ENCODE measurements at regions not wholly inside any gene's neighbourhood (a gene's known extent, or its start where the extent isn't known, plus 50 kb on each side); places are given as distances from the start of the nearest gene placed in this dataset.
"Not testable (repeated sequence)": the region's sequence is repeated elsewhere in the genome, so short reads cannot be mapped to it uniquely, and the experiment has no call there.

GRCh38 chr6:40876336-40876735 is 162.7 kb downstream of the UNC5CL start:
- H4K20me1 ChIP-seq (ENCODE audit: control insufficient read depth, insufficient read depth, low read depth, low read length), result no peaks in the 10 kb centered on the region
- H3K27me3 ChIP-seq (ENCODE audit: control insufficient read depth, low read length), result no peaks in the 10 kb centered on the region; the same call in 1 of the 2 replicates
- TF ChIP-seq EZH2phosphoT487 (IDR thresholded peaks at IDR 0.05; ENCODE audit: borderline replicate concordance, low read length) (no peak), CTCF (IDR thresholded peaks at IDR 0.05; ENCODE audit: low read depth, low read length, poor library complexity, severe bottlenecking) (no peak)
- H3K4me1 ChIP-seq (ENCODE audit: control insufficient read depth, low read length), result no peaks in the 10 kb centered on the region
- H3K9me2 ChIP-seq (replicated peaks; ENCODE audit: control insufficient read depth, low read length), result no peaks in the 10 kb centered on the region
- no peak overlapping the region for H3K4me3 ChIP-seq (ENCODE audit: low read length)
- no peaks in the 10 kb centered on the region for H3K36me3 ChIP-seq (ENCODE audit: control insufficient read depth, low read length)
- H3K9me3 ChIP-seq (ENCODE audit: control insufficient read depth, insufficient read depth, low read length), result no peaks in the 10 kb centered on the region
- no peak overlapping the region for H3K27ac ChIP-seq (ENCODE audit: low read depth, low read length)
- no peaks in the 10 kb centered on the region for H3K79me2 ChIP-seq (ENCODE audit: control insufficient read depth, low read length)
- H3F3A ChIP-seq (ENCODE audit: control insufficient read depth, insufficient read depth), result no peaks in the 10 kb centered on the region
- no peak overlapping the region for H3K4me2 ChIP-seq (ENCODE audit: low read length)

GRCh38 chr6:40874495-40874894 is 164.5 kb downstream of the UNC5CL start:
- TF ChIP-seq EZH2phosphoT487 (IDR thresholded peaks at IDR 0.05; ENCODE audit: borderline replicate concordance, low read length) (no peak), CTCF (IDR thresholded peaks at IDR 0.05; ENCODE audit: low read depth, low read length, poor library complexity, severe bottlenecking) (peak; percentile 21)
- no peak overlapping the region for H3K4me2 ChIP-seq (ENCODE audit: low read length)
- no peaks in the 10 kb centered on the region for H3K9me3 ChIP-seq (ENCODE audit: control insufficient read depth, insufficient read depth, low read length)
- no peak overlapping the region for H3K27ac ChIP-seq (ENCODE audit: low read depth, low read length)
- H3K27me3 ChIP-seq (ENCODE audit: control insufficient read depth, low read length), result peaks cover 3% of the 10 kb centered on the region
- H3K36me3 ChIP-seq (ENCODE audit: control insufficient read depth, low read length), result no peaks in the 10 kb centered on the region
- no peaks in the 10 kb centered on the region for H3K9me2 ChIP-seq (replicated peaks; ENCODE audit: control insufficient read depth, low read length)
- no peaks in the 10 kb centered on the region for H3F3A ChIP-seq (ENCODE audit: control insufficient read depth, insufficient read depth)
- no peaks in the 10 kb centered on the region for H3K4me1 ChIP-seq (ENCODE audit: control insufficient read depth, low read length)
- no peak overlapping the region for H3K4me3 ChIP-seq (ENCODE audit: low read length)
- H4K20me1 ChIP-seq (ENCODE audit: control insufficient read depth, insufficient read depth, low read depth, low read length), result no peaks in the 10 kb centered on the region
- H3K79me2 ChIP-seq (ENCODE audit: control insufficient read depth, low read length), result no peaks in the 10 kb centered on the region

GRCh38 chr6:40871424-40871823 is 167.6 kb downstream of the UNC5CL start:
- Histone ChIP-seq H3K9me3 (ENCODE audit: control insufficient read depth, insufficient read depth, low read length) (no peaks in the 10 kb centered on the region), H3K27me3 (ENCODE audit: control insufficient read depth, low read length) (peaks cover 3% of the 10 kb centered on the region; the same call in 1 of the 2 replicates), H3K4me2 (ENCODE audit: low read length) (no peak overlapping the region), H3K9me2 (replicated peaks; ENCODE audit: control insufficient read depth, low read length) (no peaks in the 10 kb centered on the region), H3K4me3 (ENCODE audit: low read length) (no peak overlapping the region), H4K20me1 (ENCODE audit: control insufficient read depth, insufficient read depth, low read depth, low read length) (no peaks in the 10 kb centered on the region), H3K79me2 (ENCODE audit: control insufficient read depth, low read length) (no peaks in the 10 kb centered on the region), H3K4me1 (ENCODE audit: control insufficient read depth, low read length) (no peaks in the 10 kb centered on the region), H3K27ac (ENCODE audit: low read depth, low read length) (no peak overlapping the region), H3F3A (ENCODE audit: control insufficient read depth, insufficient read depth) (no peaks in the 10 kb centered on the region), H3K36me3 (ENCODE audit: control insufficient read depth, low read length) (no peaks in the 10 kb centered on the region)
- TF ChIP-seq EZH2phosphoT487 (IDR thresholded peaks at IDR 0.05; ENCODE audit: borderline replicate concordance, low read length) (no peak), CTCF (IDR thresholded peaks at IDR 0.05; ENCODE audit: low read depth, low read length, poor library complexity, severe bottlenecking) (no peak)

- H3K27ac ChIP-seq (ENCODE audit: low read depth, low read length); H3F3A ChIP-seq (ENCODE audit: control insufficient read depth, insufficient read depth); H3K79me2 ChIP-seq (ENCODE audit: control insufficient read depth, low read length); H3K4me1 ChIP-seq (ENCODE audit: control insufficient read depth, low read length); H3K9me2 ChIP-seq (replicated peaks; ENCODE audit: control insufficient read depth, low read length); H3K27me3 ChIP-seq (ENCODE audit: control insufficient read depth, low read length); H3K9me3 ChIP-seq (ENCODE audit: control insufficient read depth, insufficient read depth, low read length); H3K36me3 ChIP-seq (ENCODE audit: control insufficient read depth, low read length); H3K4me2 ChIP-seq (ENCODE audit: low read length); H3K4me3 ChIP-seq (ENCODE audit: low read length); H4K20me1 ChIP-seq (ENCODE audit: control insufficient read depth, insufficient read depth, low read depth, low read length): not testable (repeated sequence)
These were observed 170.7 kb downstream of the UNC5CL start for GRCh38 chr6:40868089-40868865.

GRCh38 chr6:40867527-40867926 is 171.5 kb downstream of the UNC5CL start:
- H3K27ac ChIP-seq (ENCODE audit: low read depth, low read length); H3K4me2 ChIP-seq (ENCODE audit: low read length); H3K9me2 ChIP-seq (replicated peaks; ENCODE audit: control insufficient read depth, low read length); H3F3A ChIP-seq (ENCODE audit: control insufficient read depth, insufficient read depth); H4K20me1 ChIP-seq (ENCODE audit: control insufficient read depth, insufficient read depth, low read depth, low read length); H3K4me1 ChIP-seq (ENCODE audit: control insufficient read depth, low read length); H3K79me2 ChIP-seq (ENCODE audit: control insufficient read depth, low read length); H3K27me3 ChIP-seq (ENCODE audit: control insufficient read depth, low read length); H3K4me3 ChIP-seq (ENCODE audit: low read length); H3K36me3 ChIP-seq (ENCODE audit: control insufficient read depth, low read length); H3K9me3 ChIP-seq (ENCODE audit: control insufficient read depth, insufficient read depth, low read length): not testable (repeated sequence)

- H3K27me3 ChIP-seq (ENCODE audit: control insufficient read depth, low read length); H3K9me2 ChIP-seq (replicated peaks; ENCODE audit: control insufficient read depth, low read length); H3K4me1 ChIP-seq (ENCODE audit: control insufficient read depth, low read length); H3K9me3 ChIP-seq (ENCODE audit: control insufficient read depth, insufficient read depth, low read length); H3K4me2 ChIP-seq (ENCODE audit: low read length); H3K4me3 ChIP-seq (ENCODE audit: low read length); H3K27ac ChIP-seq (ENCODE audit: low read depth, low read length); H4K20me1 ChIP-seq (ENCODE audit: control insufficient read depth, insufficient read depth, low read depth, low read length); H3K36me3 ChIP-seq (ENCODE audit: control insufficient read depth, low read length); H3F3A ChIP-seq (ENCODE audit: control insufficient read depth, insufficient read depth); H3K79me2 ChIP-seq (ENCODE audit: control insufficient read depth, low read length): not testable (repeated sequence)
These were observed 173.8 kb downstream of the UNC5CL start for GRCh38 chr6:40865259-40865658.

Measured in DOHH2 (cell line).